Stomach (tissue), 4 donors: ENCODE measurements at regions not wholly inside any gene's neighbourhood (a gene's known extent, or its start where the extent isn't known, plus 50 kb on each side); places are given as distances from the start of the nearest gene placed in this dataset.

Source experiments
- CTCF ChIP-seq, 7 experiments: fragments of 450-650 bp in 4 of 7; fragments of 200-600 bp in 3 of 7; sonication (generic) in 3 of 7; IDR thresholded peaks; one replicate each; pipeline ENCODE4 v1.5.1; 2016 to 2019; ENCODE audit warnings: antibody characterized with exemption in 7 of 7, control low read depth in 2 of 7, mild to moderate bottlenecking in 1 of 7
- POLR2AphosphoS5 ChIP-seq, 3 donors: sonication (generic); formaldehyde crosslinking; IDR thresholded peaks; one replicate each; pipeline ENCODE4 v1.6.1; 2016; ENCODE audit warnings: antibody characterized with exemption in 3 of 3

- TF ChIP-seq CTCF (IDR thresholded peaks at IDR 0.05) = no peak
- TF ChIP-seq POLR2AphosphoS5 (IDR thresholded peaks at IDR 0.05) = no peak
Observed at GRCh38 chr12:91672130-91672529, 473.5 kb downstream of the BTG1 start.
